Trophoblast cell (in vitro differentiated cells and primary cell): ENCODE measurements at regions not wholly inside any gene's neighbourhood (a gene's known extent, or its start where the extent isn't known, plus 50 kb on each side); places are given as distances from the start of the nearest gene placed in this dataset.

Source experiments
- DNase-seq, 2 donors: peaks; one replicate each; pipeline ENCODE4 v3.0.0-alpha.2; 2016
- H2AFZ ChIP-seq: 2 replicates; pipeline ENCODE4 v1.6.1; 2013; ENCODE audit warnings: low read length, moderate library complexity, mild to moderate bottlenecking; ENCODE audit not compliant: insufficient read depth, poor library complexity
- H2AK5ac ChIP-seq: 2 replicates; pipeline ENCODE4 v1.6.1; 2013; ENCODE audit warnings: mild to moderate bottlenecking, low read length
- H2BK120ac ChIP-seq: 2 replicates; pipeline ENCODE4 v1.6.1; 2013; ENCODE audit warnings: low read length, mild to moderate bottlenecking, moderate library complexity; ENCODE audit not compliant: insufficient read depth, poor library complexity
- H2BK12ac ChIP-seq: 2 replicates; pipeline ENCODE4 v1.6.1; 2013; ENCODE audit warnings: mild to moderate bottlenecking, low read length, moderate library complexity
- H2BK5ac ChIP-seq: 2 replicates; pipeline ENCODE4 v1.6.1; 2013; ENCODE audit warnings: low read length, low read depth, moderate library complexity, mild to moderate bottlenecking; ENCODE audit not compliant: poor library complexity
- H3K14ac ChIP-seq: 2 replicates; pipeline ENCODE4 v1.6.1; 2013; ENCODE audit warnings: mild to moderate bottlenecking, low read length
- H3K18ac ChIP-seq: 2 replicates; pipeline ENCODE4 v1.6.1; 2013; ENCODE audit warnings: mild to moderate bottlenecking, low read length
- H3K23ac ChIP-seq: 2 replicates; pipeline ENCODE4 v1.6.1; 2013; ENCODE audit warnings: low read length
- H3K27ac ChIP-seq: 2 replicates; pipeline ENCODE4 v1.5.1; 2013; ENCODE audit warnings: low read depth, mild to moderate bottlenecking, inconsistent platforms, low read length, moderate library complexity
- H3K27me3 ChIP-seq: 2 replicates; pipeline ENCODE4 v1.6.1; 2013; ENCODE audit warnings: inconsistent platforms, mild to moderate bottlenecking, low read length, moderate library complexity; ENCODE audit not compliant: insufficient read depth
- H3K36me3 ChIP-seq, 2 experiments: 1 replicate in 1 of 2; 2 replicates in 1 of 2; pipeline ENCODE4 v1.6.1; 2013; ENCODE audit warnings: low read length in 2 of 2, mild to moderate bottlenecking in 2 of 2, moderate library complexity in 1 of 2; ENCODE audit not compliant: insufficient read depth in 2 of 2, control insufficient read depth in 1 of 2
- H3K4ac ChIP-seq: 2 replicates; pipeline ENCODE4 v1.6.1; 2013; ENCODE audit warnings: low read depth, mild to moderate bottlenecking, low read length, moderate library complexity
- H3K4me1 ChIP-seq, 2 experiments: 1 replicate in 1 of 2; 2 replicates in 1 of 2; pipeline ENCODE4 v1.6.1; 2013; ENCODE audit warnings: low read length in 2 of 2, mild to moderate bottlenecking in 2 of 2, moderate library complexity in 1 of 2; ENCODE audit not compliant: insufficient read depth in 2 of 2, control insufficient read depth in 1 of 2
- H3K4me2 ChIP-seq: 2 replicates; pipeline ENCODE4 v1.6.1; 2013; ENCODE audit warnings: inconsistent platforms, mild to moderate bottlenecking, low read length, moderate library complexity
- H3K4me3 ChIP-seq: 2 replicates; pipeline ENCODE4 v1.5.1; 2013; ENCODE audit warnings: mild to moderate bottlenecking, low read depth, low read length, inconsistent platforms
- H3K79me1 ChIP-seq: one replicate; pipeline ENCODE4 v1.6.1; 2013; ENCODE audit warnings: low read length
- H3K79me2 ChIP-seq: 2 replicates; pipeline ENCODE4 v1.6.1; 2013; ENCODE audit warnings: low read length, mild to moderate bottlenecking; ENCODE audit not compliant: control insufficient read depth, insufficient read depth, poor library complexity
- H3K9ac ChIP-seq: 2 replicates; pipeline ENCODE4 v1.6.1; 2013; ENCODE audit warnings: mild to moderate bottlenecking, low read length
- H3K9me3 ChIP-seq: 2 replicates; pipeline ENCODE4 v1.6.1; 2013; ENCODE audit warnings: low read depth, mild to moderate bottlenecking, control low read depth, inconsistent platforms, low read length; ENCODE audit not compliant: insufficient read depth
- H4K12ac ChIP-seq: 2 replicates; pipeline ENCODE4 v1.6.1; 2013; ENCODE audit warnings: low read depth, mild to moderate bottlenecking, low read length, moderate library complexity
- H4K8ac ChIP-seq: 2 replicates; pipeline ENCODE4 v1.6.1; 2013; ENCODE audit warnings: low read depth, mild to moderate bottlenecking, low read length, moderate library complexity
- H4K91ac ChIP-seq: one replicate; pipeline ENCODE4 v1.6.1; 2013; ENCODE audit warnings: low read depth, mild to moderate bottlenecking, low read length, moderate library complexity
- WGBS: extraction: QIAGEN DNeasy Blood & Tissue Kit; methylation state at CpG from one replicate; pipeline ENCODE4 v1.1.7; 2013; ENCODE audit warnings: missing lambda C conversion rate; ENCODE audit not compliant: insufficient read length, insufficient coverage; ENCODE audit errors: extremely low coverage; 5-methylcytosine and 5-hydroxymethylcytosine counted together

DNA sequence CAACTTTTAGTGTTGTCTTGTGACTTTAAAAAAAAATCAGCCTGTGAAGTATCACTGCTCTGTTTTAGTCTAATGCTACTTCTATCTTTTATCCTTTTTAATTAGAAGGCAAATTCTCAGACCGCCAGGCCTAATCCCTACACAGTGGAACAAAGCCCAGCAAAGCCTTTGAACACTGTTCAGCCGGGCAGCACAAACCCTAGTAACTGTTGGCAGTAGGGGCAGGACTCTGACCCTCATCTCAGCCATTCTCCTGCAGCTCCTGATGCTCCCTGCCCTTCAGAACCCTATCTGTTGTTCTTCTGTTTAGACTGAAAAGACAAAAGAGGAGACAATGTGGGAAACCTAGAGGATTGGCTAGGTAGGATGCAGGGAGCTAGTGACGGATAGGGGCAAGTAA lies 78.0 kb upstream of the OTX2 start:
- DNase-seq: no peak
- H2BK12ac ChIP-seq: no peak overlapping the region
- H3K23ac ChIP-seq: no peak overlapping the region
- no peak overlapping the region for H4K8ac ChIP-seq
- H2BK120ac ChIP-seq: no peak overlapping the region
- no peak overlapping the region for H3K4ac ChIP-seq
- no peak overlapping the region for H3K14ac ChIP-seq
- no peaks in the 10 kb centered on the region for H3K36me3 ChIP-seq
- no peak overlapping the region for H2AK5ac ChIP-seq
- H3K18ac ChIP-seq: no peak overlapping the region
- no peaks in the 10 kb centered on the region for H3K27me3 ChIP-seq
- no peak overlapping the region for H4K12ac ChIP-seq
- H2AFZ ChIP-seq: no peak overlapping the region
- H3K9ac ChIP-seq: no peak overlapping the region
- H3K27ac ChIP-seq: no peak overlapping the region
- H3K4me2 ChIP-seq: no peak overlapping the region
- H4K91ac ChIP-seq: no peak overlapping the region
- H3K79me1 ChIP-seq: no peaks in the 10 kb centered on the region
- H3K9me3 ChIP-seq: no peaks in the 10 kb centered on the region
- no peaks in the 10 kb centered on the region for H3K79me2 ChIP-seq
- no peak overlapping the region for H3K4me3 ChIP-seq
- no peaks in the 10 kb centered on the region for H3K4me1 ChIP-seq
- WGBS: no CpG with 5 or more reads among the region's 3 CpGs
- no peak overlapping the region for H2BK5ac ChIP-seq

DNA sequence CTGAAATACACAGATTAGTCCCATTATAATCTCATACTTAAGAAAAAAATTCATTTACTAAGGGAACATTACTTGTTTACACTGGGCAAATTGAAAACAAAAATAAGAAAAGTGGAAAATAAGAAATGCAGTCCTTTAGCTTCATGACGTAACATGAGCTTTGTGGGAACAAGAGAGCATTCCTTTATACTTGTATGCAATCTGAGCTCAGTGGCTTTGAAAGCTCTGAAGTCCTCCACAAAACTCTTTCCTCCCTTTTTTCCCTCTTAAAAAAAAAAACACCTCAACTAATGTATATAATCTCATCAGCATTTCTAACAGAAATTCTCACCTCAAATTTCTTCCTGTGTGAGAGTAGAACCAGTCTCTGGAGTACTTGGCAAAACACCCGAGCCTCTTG lies 76.9 kb upstream of the OTX2 start:
- Histone ChIP-seq H3K14ac (no peak overlapping the region), H2BK120ac (no peak overlapping the region), H3K27ac (no peak overlapping the region), H4K8ac (no peak overlapping the region), H2AFZ (no peak overlapping the region), H3K18ac (no peak overlapping the region), H2BK5ac (no peak overlapping the region), H3K4me2 (no peak overlapping the region), H4K12ac (no peak overlapping the region), H3K36me3 (no peaks in the 10 kb centered on the region), H3K4me1 (no peaks in the 10 kb centered on the region), H3K27me3 (no peaks in the 10 kb centered on the region), H3K4me3 (no peak overlapping the region), H4K91ac (no peak overlapping the region), H2AK5ac (no peak overlapping the region), H3K9ac (no peak overlapping the region), H3K9me3 (no peaks in the 10 kb centered on the region), H3K79me1 (no peaks in the 10 kb centered on the region), H2BK12ac (no peak overlapping the region), H3K23ac (no peak overlapping the region), H3K79me2 (no peaks in the 10 kb centered on the region), H3K4ac (no peak overlapping the region)
- no peak for DNase-seq
- WGBS: no CpG with 5 or more reads among the region's 2 CpGs

DNA sequence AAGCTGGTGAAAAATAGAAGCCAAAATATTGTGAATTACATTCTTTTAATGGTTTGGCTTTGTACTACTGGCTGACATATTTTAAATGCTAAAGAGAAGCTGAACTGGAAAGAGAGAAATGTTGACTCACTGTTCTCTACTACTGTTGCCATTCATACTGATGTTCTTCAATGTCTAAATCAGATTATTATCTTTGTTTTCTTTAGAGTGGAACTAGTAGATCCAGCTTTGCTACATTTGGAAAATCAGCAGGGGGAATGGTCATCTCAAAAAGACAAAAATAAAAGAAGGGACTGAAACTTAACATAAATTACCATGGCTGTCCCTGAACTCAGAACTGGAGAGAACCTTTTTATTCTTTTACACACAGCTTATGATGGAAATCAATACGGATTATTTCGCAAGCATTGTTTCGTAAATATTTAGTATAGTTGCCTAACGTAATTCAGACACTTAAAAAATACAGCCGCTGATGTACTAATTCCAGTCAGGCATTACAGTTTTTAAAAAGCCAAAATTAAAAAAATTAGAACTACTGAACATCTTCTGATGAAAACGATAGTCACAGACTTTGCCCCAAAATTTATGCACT lies 76.3 kb upstream of the OTX2 start:
- no peaks in the 10 kb centered on the region for H3K4me1 ChIP-seq
- DNase-seq: peak in 1 of 2 donors; percentile 70
- H2AFZ ChIP-seq: no peak overlapping the region
- no CpG with 5 or more reads among the region's 6 CpGs for WGBS
- H2BK12ac ChIP-seq: no peak overlapping the region
- no peak overlapping the region for H3K4me3 ChIP-seq
- H3K14ac ChIP-seq: no peak overlapping the region
- no peaks in the 10 kb centered on the region for H3K79me1 ChIP-seq
- H3K23ac ChIP-seq: no peak overlapping the region
- no peak overlapping the region for H3K9ac ChIP-seq
- H3K18ac ChIP-seq: no peak overlapping the region
- no peak overlapping the region for H3K27ac ChIP-seq
- H3K79me2 ChIP-seq: no peaks in the 10 kb centered on the region
- no peaks in the 10 kb centered on the region for H3K9me3 ChIP-seq
- no peaks in the 10 kb centered on the region for H3K36me3 ChIP-seq
- H3K4ac ChIP-seq: no peak overlapping the region
- H2BK5ac ChIP-seq: no peak overlapping the region
- H4K12ac ChIP-seq: no peak overlapping the region
- H2BK120ac ChIP-seq: no peak overlapping the region
- H3K4me2 ChIP-seq: no peak overlapping the region
- H2AK5ac ChIP-seq: no peak overlapping the region
- no peak overlapping the region for H4K8ac ChIP-seq
- no peaks in the 10 kb centered on the region for H3K27me3 ChIP-seq
- no peak overlapping the region for H4K91ac ChIP-seq

DNA sequence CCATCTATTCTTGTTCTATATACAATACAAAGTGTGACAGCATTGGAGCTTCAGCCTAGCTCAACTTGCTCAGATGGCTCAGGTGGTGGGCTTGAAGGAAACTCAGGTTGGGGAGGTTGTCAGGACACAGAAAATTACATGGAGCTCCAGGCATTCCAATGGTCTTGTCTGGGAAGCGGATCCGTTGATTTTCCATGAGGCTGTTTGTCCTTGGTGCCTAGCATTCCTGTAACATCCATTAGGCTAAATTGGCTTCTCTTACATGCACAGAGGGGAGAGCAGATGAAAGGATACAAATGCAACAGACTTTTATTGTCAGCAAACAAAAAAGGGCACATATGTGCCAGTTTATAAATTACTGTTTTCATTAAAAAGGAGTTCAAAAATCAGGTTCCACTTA lies 75.5 kb upstream of the OTX2 start:
- H2AFZ ChIP-seq: no peak overlapping the region
- no peak overlapping the region for H3K27ac ChIP-seq
- no CpG with 5 or more reads among the region's 2 CpGs for WGBS
- no peak overlapping the region for H4K91ac ChIP-seq
- no peak overlapping the region for H2AK5ac ChIP-seq
- H2BK12ac ChIP-seq: no peak overlapping the region
- no peaks in the 10 kb centered on the region for H3K36me3 ChIP-seq
- H3K79me1 ChIP-seq: no peaks in the 10 kb centered on the region
- H2BK5ac ChIP-seq: no peak overlapping the region
- no peak overlapping the region for H2BK120ac ChIP-seq
- H4K8ac ChIP-seq: no peak overlapping the region
- no peak overlapping the region for H3K4me3 ChIP-seq
- no peak overlapping the region for H3K18ac ChIP-seq
- H3K4ac ChIP-seq: no peak overlapping the region
- H3K9me3 ChIP-seq: no peaks in the 10 kb centered on the region
- no peak overlapping the region for H3K14ac ChIP-seq
- no peaks in the 10 kb centered on the region for H3K79me2 ChIP-seq
- H3K4me2 ChIP-seq: no peak overlapping the region
- H3K27me3 ChIP-seq: no peaks in the 10 kb centered on the region
- no peak for DNase-seq
- no peak overlapping the region for H3K23ac ChIP-seq
- no peak overlapping the region for H4K12ac ChIP-seq
- H3K9ac ChIP-seq: no peak overlapping the region
- no peaks in the 10 kb centered on the region for H3K4me1 ChIP-seq
